ENCODE measurements at regions not wholly inside any gene's neighbourhood (a gene's known extent, or its start where the extent isn't known, plus 50 kb on each side); places are given as distances from the start of the nearest gene placed in this dataset.

GRCh38 chr1:23638188-23638619 lies 53.4 kb upstream of the RPL11 start:
- peaks cover 5% of the 10 kb centered on the region for H3K9me1 ChIP-seq (ENCODE audit: insufficient read depth, low read length)
- H3K36me3 ChIP-seq (ENCODE audit: control insufficient read depth, insufficient read depth, low read length), result no peaks in the 10 kb centered on the region
- H2AFZ ChIP-seq (replicated peaks; ENCODE audit: low read length, poor library complexity), result peak overlapping the region; percentile 69
- no peak overlapping the region for H3K27ac ChIP-seq (ENCODE audit: insufficient read depth, low read length)
- H3K27me3 ChIP-seq (ENCODE audit: control insufficient read depth, insufficient read depth, low read length), result no peaks in the 10 kb centered on the region; the same call in 1 of the 2 replicates
- no peak overlapping the region for H3K9ac ChIP-seq (ENCODE audit: low read depth, low read length)
- H3K14ac ChIP-seq (replicated peaks; ENCODE audit: low read depth, low read length), result no peak overlapping the region
- no peak overlapping the region for H3K23ac ChIP-seq (ENCODE audit: low read depth, low read length)
- no peak overlapping the region for H3K4ac ChIP-seq (ENCODE audit: low read depth, low read length)
- H3K4me1 ChIP-seq (ENCODE audit: control insufficient read depth, insufficient read depth, low read length), result peaks cover 6% of the 10 kb centered on the region
- peak overlapping the region; percentile 34 for H2AK5ac ChIP-seq (ENCODE audit: low read depth, low read length)
- dilution Hi-C loops (cut with HindIII; ENCODE audit: low sequenced_read_pairs, unreplicated experiment) (no loop called here), intact Hi-C loops (cut with micrococcal nuclease) (loop anchor here (10.0 kb wide), 1 partner anchor 663 kb away; the partner anchor contains the start of gene LACTBL1), in situ Hi-C loops (cut with MboI; ENCODE audit: low sequenced_read_pairs) (loop anchor here (5.0 to 25.0 kb wide), 2 partner anchors 91 to 651 kb away; no protein-coding TSS in a partner anchor)
- no peak overlapping the region for H2BK5ac ChIP-seq (ENCODE audit: low read depth, low read length, poor library complexity, severe bottlenecking)
- no peak overlapping the region for H4K5ac ChIP-seq (ENCODE audit: low read depth, low read length)
- no peaks in the 10 kb centered on the region for H4K20me1 ChIP-seq (ENCODE audit: insufficient read depth, low read length)
- no peak overlapping the region for H3K4me2 ChIP-seq (ENCODE audit: low read depth, low read length)
- no TSS peak for BruUV-seq (replicated peaks)
- ATAC-seq (ENCODE audit: low read depth) (no peak), DNase-seq (no peak)
- no peak overlapping the region for H2BK20ac ChIP-seq (ENCODE audit: low read depth, low read length)
- 50% methylated on average over 2 of the region's 4 CpGs; no CpG with 5 or more reads in 1 of the 2 experiments for whole genome bisulfite sequencing, 2 experiments (ENCODE audit: extremely low coverage in 2 of 2, insufficient read length in 1 of 2)
- TF ChIP-seq USF2 (IDR thresholded peaks at IDR 0.05; ENCODE audit: low read depth, low read length) (peak; percentile 46; the same call in 1 of the 2 replicates), RAD21 (IDR thresholded peaks at IDR 0.05; ENCODE audit: low read length) (no peak)
- ChIA-PET CTCF (interaction anchor here (1.6 to 6.4 kb wide), 3 partner anchors 91 to 107 kb away, joined by 4 to 49 read pairs (median 5); partner anchors contain the start of gene E2F2), POLR2A (ENCODE audit: unreplicated experiment) (no interaction called here)
- H3K18ac ChIP-seq (ENCODE audit: low read depth, low read length), result no peak overlapping the region
- no peak overlapping the region for H4K8ac ChIP-seq (ENCODE audit: low read depth in 2 of 2, low read length in 2 of 2)
- no peak overlapping the region for H3K56ac ChIP-seq (ENCODE audit: extremely low read depth, insufficient read depth, low read length)
- no peaks in the 10 kb centered on the region for H3K9me3 ChIP-seq (ENCODE audit: control insufficient read depth, insufficient read depth, low read length)
- H2BK120ac ChIP-seq (ENCODE audit: low read depth, low read length), result no peak overlapping the region
- peak overlapping the region; percentile 45 for H2AK9ac ChIP-seq (replicated peaks; ENCODE audit: low read depth, low read length, poor library complexity)
- peaks cover 7 to 27% of the 10 kb centered on the region in 2 experiments; a peak in 3 of 4 replicates for H3K79me1 ChIP-seq (ENCODE audit: low read depth in 1 of 2, low read length in 2 of 2)
- no peak overlapping the region for H4K91ac ChIP-seq (ENCODE audit: insufficient read depth, low read depth, low read length)
- H2BK15ac ChIP-seq (ENCODE audit: low read depth, low read length), result no peak overlapping the region
- no peak overlapping the region for H3K4me3 ChIP-seq (ENCODE audit: insufficient read depth, low read depth, low read length)
